ENCODE measurements at regions not wholly inside any gene's neighbourhood (a gene's known extent, or its start where the extent isn't known, plus 50 kb on each side); places are given as distances from the start of the nearest gene placed in this dataset.

DNA sequence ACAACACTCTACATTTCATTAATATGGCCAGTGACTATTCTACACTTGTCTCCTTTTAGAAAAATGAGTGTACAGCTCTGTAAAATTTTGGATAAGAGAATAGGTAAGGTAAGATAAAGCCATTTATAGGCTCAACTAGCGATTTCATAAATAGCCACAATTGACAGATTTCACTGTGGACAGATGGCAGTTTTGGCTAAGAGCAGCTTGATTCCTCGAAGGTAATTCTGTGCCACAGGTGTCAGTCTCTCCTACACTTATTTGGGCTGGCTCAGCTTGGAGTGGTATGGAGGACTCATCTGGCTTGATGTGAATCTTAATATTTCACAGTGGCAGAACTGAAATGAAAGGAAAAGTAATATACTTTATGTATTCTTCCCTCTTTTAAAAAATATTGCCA lies 536.7 kb upstream of the TBL1XR1 start:
- Histone ChIP-seq H3K4me1 (peaks cover 5 to 7% of the 10 kb centered on the region in 2 donors), H3K9me3 (no peaks in the 10 kb centered on the region), H3K27me3 (no peaks in the 10 kb centered on the region), H3K4me3 (no peak overlapping the region), H3K36me3 (no peaks in the 10 kb centered on the region), H3K27ac (no peak overlapping the region)
- no peak for DNase-seq (ENCODE audit: low spot score in 2 of 2)
- TF ChIP-seq, protein P1, sequence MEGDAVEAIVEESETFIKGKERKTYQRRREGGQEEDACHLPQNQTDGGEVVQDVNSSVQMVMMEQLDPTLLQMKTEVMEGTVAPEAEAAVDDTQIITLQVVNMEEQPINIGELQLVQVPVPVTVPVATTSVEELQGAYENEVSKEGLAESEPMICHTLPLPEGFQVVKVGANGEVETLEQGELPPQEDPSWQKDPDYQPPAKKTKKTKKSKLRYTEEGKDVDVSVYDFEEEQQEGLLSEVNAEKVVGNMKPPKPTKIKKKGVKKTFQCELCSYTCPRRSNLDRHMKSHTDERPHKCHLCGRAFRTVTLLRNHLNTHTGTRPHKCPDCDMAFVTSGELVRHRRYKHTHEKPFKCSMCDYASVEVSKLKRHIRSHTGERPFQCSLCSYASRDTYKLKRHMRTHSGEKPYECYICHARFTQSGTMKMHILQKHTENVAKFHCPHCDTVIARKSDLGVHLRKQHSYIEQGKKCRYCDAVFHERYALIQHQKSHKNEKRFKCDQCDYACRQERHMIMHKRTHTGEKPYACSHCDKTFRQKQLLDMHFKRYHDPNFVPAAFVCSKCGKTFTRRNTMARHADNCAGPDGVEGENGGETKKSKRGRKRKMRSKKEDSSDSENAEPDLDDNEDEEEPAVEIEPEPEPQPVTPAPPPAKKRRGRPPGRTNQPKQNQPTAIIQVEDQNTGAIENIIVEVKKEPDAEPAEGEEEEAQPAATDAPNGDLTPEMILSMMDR (IDR thresholded peaks at IDR 0.05) = no peak
- intact Hi-C loops (cut with DNase I) = no loop called here

DNA sequence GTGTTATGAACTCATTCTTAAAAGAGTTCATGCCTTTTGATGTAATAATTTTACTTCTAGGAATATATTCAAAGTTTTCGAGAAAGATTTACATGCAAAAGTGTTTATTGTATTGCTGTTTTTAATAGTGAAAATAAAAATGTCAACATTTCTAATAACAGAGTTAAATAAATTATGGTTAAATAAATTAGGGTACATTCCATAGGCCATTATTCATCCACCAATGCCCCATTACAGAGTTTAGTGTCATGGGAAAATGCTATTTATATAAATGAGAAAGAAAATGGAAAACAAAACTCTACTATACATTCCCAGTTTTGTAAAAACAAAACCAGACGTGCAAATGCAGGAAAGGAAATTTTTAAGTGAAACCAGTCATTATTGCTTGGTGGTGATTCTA lies 538.1 kb upstream of the TBL1XR1 start:
- no peaks in the 10 kb centered on the region for H3K4me1 ChIP-seq
- no peaks in the 10 kb centered on the region for H3K9me3 ChIP-seq
- TF ChIP-seq, protein P1 (IDR thresholded peaks at IDR 0.05) = no peak
- no peaks in the 10 kb centered on the region for H3K27me3 ChIP-seq
- H3K36me3 ChIP-seq = no peaks in the 10 kb centered on the region
- no peak overlapping the region for H3K4me3 ChIP-seq
- DNase-seq (ENCODE audit: low spot score in 2 of 2) = no peak
- H3K27ac ChIP-seq = no peak overlapping the region
- intact Hi-C loops (cut with DNase I) = no loop called here

DNA sequence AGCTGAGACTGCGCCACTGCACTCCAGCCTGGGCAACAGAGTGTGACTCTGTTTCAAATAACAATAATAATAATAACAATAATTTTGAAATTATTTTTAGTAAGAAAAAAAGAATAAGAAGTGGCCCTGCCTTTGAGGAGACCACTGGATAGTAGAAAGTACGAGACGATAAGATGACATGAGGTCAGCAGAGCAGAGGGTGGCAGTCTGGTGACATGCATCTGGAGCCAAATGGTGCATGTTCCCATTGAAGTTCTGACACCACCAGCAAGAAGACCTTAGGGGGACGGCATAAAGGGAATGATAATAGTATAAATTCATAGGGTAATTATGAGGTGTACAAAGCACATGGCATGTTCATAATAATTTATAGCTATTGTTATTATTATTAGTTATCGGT lies 542.2 kb upstream of the TBL1XR1 start:
- Histone ChIP-seq H3K27ac (no peak overlapping the region), H3K9me3 (no peaks in the 10 kb centered on the region), H3K36me3 (no peaks in the 10 kb centered on the region), H3K27me3 (no peaks in the 10 kb centered on the region), H3K4me3 (no peak overlapping the region), H3K4me1 (peaks cover 0 to 2% of the 10 kb centered on the region in 2 donors)
- intact Hi-C loops (cut with DNase I) = no loop called here
- no peak for DNase-seq (ENCODE audit: low spot score in 2 of 2)
- TF ChIP-seq, protein P1 (IDR thresholded peaks at IDR 0.05) = no peak

DNA sequence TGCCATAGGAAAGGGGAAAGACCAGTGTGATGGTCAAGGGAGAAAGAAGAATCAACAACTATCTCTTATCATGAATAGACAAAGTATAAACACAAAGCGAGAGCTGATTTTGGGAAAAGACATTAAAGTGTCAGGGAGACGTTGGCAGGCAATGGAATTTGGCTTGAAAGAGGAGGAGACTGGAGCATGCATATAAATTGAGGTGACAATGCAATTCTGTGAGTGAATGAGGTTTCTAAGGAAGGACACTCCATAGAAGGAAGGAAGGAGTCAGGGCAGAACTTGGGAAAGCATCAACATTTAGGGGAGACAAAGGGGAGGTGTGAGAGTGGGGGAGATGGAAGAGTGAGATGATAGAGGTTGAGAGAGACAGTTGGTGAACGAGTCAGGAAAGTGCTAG lies 543.0 kb upstream of the TBL1XR1 start:
- Histone ChIP-seq H3K9me3 (no peaks in the 10 kb centered on the region), H3K27ac (no peak overlapping the region), H3K36me3 (no peaks in the 10 kb centered on the region), H3K4me3 (no peak overlapping the region), H3K4me1 (peaks cover 0 to 7% of the 10 kb centered on the region in 2 donors), H3K27me3 (no peaks in the 10 kb centered on the region)
- no peak for DNase-seq (ENCODE audit: low spot score in 2 of 2)
- TF ChIP-seq, protein P1 (IDR thresholded peaks at IDR 0.05) = no peak
- intact Hi-C loops (cut with DNase I) = no loop called here

DNA sequence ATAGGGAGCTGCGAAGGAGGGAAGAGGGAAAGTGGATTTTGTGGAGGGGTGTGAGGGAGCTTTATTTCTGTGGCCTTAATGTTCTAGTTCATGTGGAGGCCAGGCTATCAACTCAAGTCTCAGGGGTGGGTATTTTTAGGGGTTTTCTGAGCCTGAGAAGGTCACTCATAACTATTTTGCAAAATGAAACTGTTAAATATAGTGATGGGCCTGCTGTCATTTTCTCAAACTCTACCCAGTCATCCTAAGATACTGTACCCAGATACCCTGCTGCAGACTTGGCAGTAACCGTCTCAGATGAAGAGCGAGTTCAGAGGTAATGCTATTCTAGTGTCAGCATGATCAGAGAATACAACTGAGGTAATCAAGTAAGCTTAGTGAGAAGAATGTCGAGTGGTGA lies 545.0 kb upstream of the TBL1XR1 start:
- intact Hi-C loops (cut with DNase I) = no loop called here
- TF ChIP-seq, protein P1 (IDR thresholded peaks at IDR 0.05) = no peak
- Histone ChIP-seq H3K9me3 (no peaks in the 10 kb centered on the region), H3K4me3 (no peak overlapping the region), H3K36me3 (no peaks in the 10 kb centered on the region), H3K27me3 (no peaks in the 10 kb centered on the region), H3K27ac (no peak overlapping the region), H3K4me1 (peaks cover 0 to 7% of the 10 kb centered on the region in 2 donors)
- no peak for DNase-seq (ENCODE audit: low spot score in 2 of 2)

Data from ascending aorta (tissue), 2 donors.